Esophagus muscularis mucosa (tissue), 4 donors: ENCODE measurements at regions not wholly inside any gene's neighbourhood (a gene's known extent, or its start where the extent isn't known, plus 50 kb on each side); places are given as distances from the start of the nearest gene placed in this dataset.

Experiments used
- CTCF ChIP-seq, 3 experiments: fragments of 200-600 bp in 2 of 3; fragments of 450-650 bp in 1 of 3; sonication (generic) in 2 of 3; IDR thresholded peaks; one replicate each; pipeline ENCODE4 v1.5.1; 2017 to 2019; ENCODE audit warnings: antibody characterized with exemption in 3 of 3, mild to moderate bottlenecking in 2 of 3, moderate library complexity in 1 of 3
- EP300 ChIP-seq: sonication (generic); formaldehyde crosslinking; IDR thresholded peaks from one replicate; pipeline ENCODE4 v1.6.1; 2017; ENCODE audit warnings: antibody characterized with exemption
- POLR2A ChIP-seq: fragments of 450-650 bp; IDR thresholded peaks from one replicate; pipeline ENCODE4 v1.6.1; 2017; ENCODE audit warnings: antibody characterized with exemption, moderate library complexity, mild to moderate bottlenecking, low read depth
- POLR2AphosphoS5 ChIP-seq, 2 donors: sonication (generic); formaldehyde crosslinking; IDR thresholded peaks; one replicate each; pipeline ENCODE4 v1.6.1; 2017; ENCODE audit warnings: antibody characterized with exemption in 2 of 2

DNA sequence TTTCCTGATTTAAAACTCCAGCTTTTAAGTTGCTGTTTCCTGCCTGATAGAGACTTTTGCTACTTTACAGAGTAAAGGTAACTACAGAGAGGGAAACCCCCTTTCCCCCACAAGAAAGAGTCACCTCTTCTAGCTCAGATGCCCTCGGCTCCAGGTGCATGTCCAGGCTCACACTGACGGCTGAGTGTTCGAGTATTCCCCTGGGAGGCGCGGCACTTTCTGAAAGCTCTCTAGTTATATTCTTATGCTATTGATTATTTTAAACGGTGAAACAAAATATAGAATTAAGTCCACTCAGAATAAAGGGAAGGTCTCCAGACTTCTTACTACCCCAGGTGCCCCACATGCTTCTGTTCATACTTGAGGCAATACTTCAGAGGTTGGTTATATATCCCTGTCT, 160.3 kb upstream of the FMN2 start:
- TF ChIP-seq CTCF (IDR thresholded peaks at IDR 0.05) (no peak), EP300 (no peak), POLR2AphosphoS5 (IDR thresholded peaks at IDR 0.05) (no peak), POLR2A (no peak)
